Suppressor macrophage (primary cell): ENCODE measurements at regions not wholly inside any gene's neighbourhood (a gene's known extent, or its start where the extent isn't known, plus 50 kb on each side); places are given as distances from the start of the nearest gene placed in this dataset.

Source experiments
- DNase-seq, 4 experiments: peaks; one replicate each; pipeline ENCODE4 v3.0.0-alpha.2; 2020 to 2022

- DNase-seq = peak in 1 of 4 experiments; percentile 2
Measured at GRCh38 chrX:30161043-30161442, 54.3 kb upstream of the MAGEB2 start.
